Esophagus squamous epithelium (tissue), 5 donors: ENCODE measurements at regions not wholly inside any gene's neighbourhood (a gene's known extent, or its start where the extent isn't known, plus 50 kb on each side); places are given as distances from the start of the nearest gene placed in this dataset.

Source experiments
- DNase-seq: peaks from one replicate; lab custom pipeline; 2025; lab: John Stamatoyannopoulos, UW
- H3K27ac ChIP-seq, 4 donors: fragments of 200-600 bp; sonication (generic); one replicate each; pipeline ENCODE4 v1.5.1; 2016 to 2019; ENCODE audit warnings: mild to moderate bottlenecking in 1 of 4
- H3K27me3 ChIP-seq, 4 donors: fragments of 200-600 bp; sonication (generic); 1 replicate in 3 of 4; 2 replicates in 1 of 4; pipeline versions ENCODE4 v1.5.1 to v1.6.0; 2017 to 2021; ENCODE audit warnings: antibody characterized with exemption in 1 of 4
- H3K36me3 ChIP-seq, 3 donors: fragments of 200-600 bp; sonication (generic); one replicate each; pipeline ENCODE4 v1.5.1; 2016 to 2019
- H3K4me1 ChIP-seq, 3 donors: fragments of 200-600 bp; sonication (generic); one replicate each; pipeline ENCODE4 v1.5.1; 2017 to 2019
- H3K4me3 ChIP-seq, 4 donors: fragments of 200-600 bp; sonication (generic); 1 replicate in 3 of 4; 2 replicates in 1 of 4; pipeline ENCODE4 v1.5.1; 2016 to 2019; ENCODE audit warnings: mild to moderate bottlenecking in 2 of 4, moderate library complexity in 1 of 4
- H3K9me3 ChIP-seq, 3 donors: fragments of 200-600 bp; sonication (generic); one replicate each; pipeline ENCODE4 v1.5.1; 2016 to 2019
- CTCF ChIP-seq, 6 experiments: fragments of 450-650 bp in 4 of 6; fragments of 200-600 bp in 2 of 6; sonication (generic) in 2 of 6; IDR thresholded peaks; one replicate each; pipeline ENCODE4 v1.5.1; 2016 to 2019; ENCODE audit warnings: antibody characterized with exemption in 6 of 6, mild to moderate bottlenecking in 4 of 6, moderate library complexity in 4 of 6
- POLR2A ChIP-seq, 4 donors: fragments of 450-650 bp; IDR thresholded peaks; one replicate each; pipeline ENCODE4 v1.6.1; 2017; ENCODE audit warnings: antibody characterized with exemption in 4 of 4, mild to moderate bottlenecking in 4 of 4, moderate library complexity in 3 of 4
- WGBS, 2 donors: methylation state at CpG; one replicate each; pipeline ENCODE4 v1.1.5; 2018; 5-methylcytosine and 5-hydroxymethylcytosine counted together
- intact Hi-C: fragments of 100-400 bp; cut with DNase I; formaldehyde crosslinking; loops from one replicate; pipeline ENCODE4 v1.15.0; 2022
- donor health status: DM: yes; HTN: yes; CAD: no.

- H3K4me1 ChIP-seq = no peaks in the 10 kb centered on the region
- DNase-seq = no peak
- intact Hi-C loops = no loop called here
- H3K27me3 ChIP-seq = no peaks in the 10 kb centered on the region
- H3K36me3 ChIP-seq = no peaks in the 10 kb centered on the region
- no peaks in the 10 kb centered on the region for H3K9me3 ChIP-seq
- H3K4me3 ChIP-seq = no peak overlapping the region
- TF ChIP-seq POLR2A (IDR thresholded peaks at IDR 0.05) (no peak), CTCF (IDR thresholded peaks at IDR 0.05) (no peak)
- 70 to 73% methylated on average over 5 of the region's 5 CpGs for WGBS, 2 donors
- no peak overlapping the region for H3K27ac ChIP-seq
Measured at GRCh38 chr4:167779280-167779679, 313.1 kb upstream of the ANXA10 start.

- DNase-seq = no peak
- 52 to 55% methylated on average over 5 of the region's 5 CpGs for WGBS, 2 donors
- intact Hi-C loops = no loop called here
- Histone ChIP-seq H3K9me3 (no peaks in the 10 kb centered on the region), H3K27me3 (no peaks in the 10 kb centered on the region), H3K4me1 (no peaks in the 10 kb centered on the region), H3K27ac (no peak overlapping the region), H3K36me3 (no peaks in the 10 kb centered on the region), H3K4me3 (no peak overlapping the region)
- no peak for TF ChIP-seq POLR2A (IDR thresholded peaks at IDR 0.05)
- TF ChIP-seq CTCF (IDR thresholded peaks at IDR 0.05) = no peak
Measured at GRCh38 chr4:167779864-167780263, 312.5 kb upstream of the ANXA10 start.

- Histone ChIP-seq H3K9me3 (no peaks in the 10 kb centered on the region), H3K27me3 (no peaks in the 10 kb centered on the region), H3K4me1 (no peaks in the 10 kb centered on the region), H3K36me3 (no peaks in the 10 kb centered on the region), H3K4me3 (no peak overlapping the region), H3K27ac (no peak overlapping the region)
- TF ChIP-seq POLR2A (IDR thresholded peaks at IDR 0.05) = no peak
- no peak for TF ChIP-seq CTCF (IDR thresholded peaks at IDR 0.05)
- 58 to 67% methylated on average over 2 of the region's 2 CpGs for WGBS, 2 donors
- intact Hi-C loops = no loop called here
- no peak for DNase-seq
Measured at GRCh38 chr4:167784826-167785225, 307.5 kb upstream of the ANXA10 start.

- H3K9me3 ChIP-seq = no peaks in the 10 kb centered on the region
- H3K36me3 ChIP-seq = no peaks in the 10 kb centered on the region
- no peaks in the 10 kb centered on the region for H3K4me1 ChIP-seq
- no peak overlapping the region for H3K4me3 ChIP-seq
- intact Hi-C loops = no loop called here
- no peak overlapping the region for H3K27ac ChIP-seq
- no peaks in the 10 kb centered on the region for H3K27me3 ChIP-seq
- WGBS, 2 donors = 26 to 27% methylated on average over 1 of the region's 1 CpG
- DNase-seq = no peak
- TF ChIP-seq CTCF (IDR thresholded peaks at IDR 0.05) = no peak
- no peak for TF ChIP-seq POLR2A (IDR thresholded peaks at IDR 0.05)
Measured at GRCh38 chr4:167785523-167785922, 306.8 kb upstream of the ANXA10 start.

GRCh38 chr4:167786504-167786903 lies 305.8 kb upstream of the ANXA10 start:
- intact Hi-C loops = no loop called here
- Histone ChIP-seq H3K4me3 (no peak overlapping the region), H3K27ac (no peak overlapping the region), H3K27me3 (no peaks in the 10 kb centered on the region), H3K9me3 (no peaks in the 10 kb centered on the region), H3K4me1 (no peaks in the 10 kb centered on the region), H3K36me3 (no peaks in the 10 kb centered on the region)
- 95 to 98% methylated on average over 3 of the region's 3 CpGs for WGBS, 2 donors
- no peak for DNase-seq
- TF ChIP-seq CTCF (IDR thresholded peaks at IDR 0.05) (no peak), POLR2A (IDR thresholded peaks at IDR 0.05) (no peak)
